GM12874 (cell line): ENCODE measurements at regions not wholly inside any gene's neighbourhood (a gene's known extent, or its start where the extent isn't known, plus 50 kb on each side); places are given as distances from the start of the nearest gene placed in this dataset.
A peak's percentile ranks its signal among the peaks of the same experiment; 100 is the strongest.

ENCODE experiments used
- TF ChIP-seq, protein P1 (sequence below): IDR thresholded peaks from 2 replicates; pipeline ENCODE4 v1.5.1; 2011; ENCODE audit warnings: low read depth, mild to moderate bottlenecking, control low read depth, low read length, moderate library complexity; ENCODE audit not compliant: insufficient read depth

DNA sequence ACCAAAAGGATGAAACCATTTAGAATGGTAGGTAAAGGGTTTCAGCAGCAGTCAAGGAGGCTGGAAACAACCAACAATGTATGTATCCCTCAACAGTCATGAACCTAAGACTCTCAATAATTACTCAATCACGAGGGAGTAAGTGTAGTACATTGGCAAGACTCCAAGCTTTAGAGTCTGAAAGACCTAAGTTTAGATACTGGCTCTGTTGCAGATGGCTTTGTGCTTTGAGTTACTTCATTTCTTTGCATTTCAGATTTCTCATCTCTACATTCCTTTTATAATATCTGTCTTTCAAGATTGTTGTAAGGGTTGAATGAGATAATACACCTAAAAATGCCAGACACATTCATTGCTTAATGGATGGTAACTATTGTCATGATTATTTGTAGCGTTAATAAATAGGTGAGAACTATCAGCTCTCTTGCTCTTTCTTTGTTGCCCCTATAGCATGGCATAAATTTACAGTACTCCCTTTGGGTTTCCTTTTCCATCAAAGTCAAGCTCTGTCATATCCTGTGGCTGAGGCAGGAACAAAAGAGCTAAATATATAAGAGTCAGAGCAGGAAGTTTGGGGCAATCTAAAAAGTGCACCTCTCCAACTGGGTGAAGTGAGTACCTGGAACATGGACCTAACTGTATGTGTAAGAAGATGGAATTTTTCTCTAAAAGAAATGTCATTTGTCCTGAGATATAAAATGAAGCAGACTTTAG, 228.2 kb upstream of the ZC3H12C start:
- TF ChIP-seq, protein P1, sequence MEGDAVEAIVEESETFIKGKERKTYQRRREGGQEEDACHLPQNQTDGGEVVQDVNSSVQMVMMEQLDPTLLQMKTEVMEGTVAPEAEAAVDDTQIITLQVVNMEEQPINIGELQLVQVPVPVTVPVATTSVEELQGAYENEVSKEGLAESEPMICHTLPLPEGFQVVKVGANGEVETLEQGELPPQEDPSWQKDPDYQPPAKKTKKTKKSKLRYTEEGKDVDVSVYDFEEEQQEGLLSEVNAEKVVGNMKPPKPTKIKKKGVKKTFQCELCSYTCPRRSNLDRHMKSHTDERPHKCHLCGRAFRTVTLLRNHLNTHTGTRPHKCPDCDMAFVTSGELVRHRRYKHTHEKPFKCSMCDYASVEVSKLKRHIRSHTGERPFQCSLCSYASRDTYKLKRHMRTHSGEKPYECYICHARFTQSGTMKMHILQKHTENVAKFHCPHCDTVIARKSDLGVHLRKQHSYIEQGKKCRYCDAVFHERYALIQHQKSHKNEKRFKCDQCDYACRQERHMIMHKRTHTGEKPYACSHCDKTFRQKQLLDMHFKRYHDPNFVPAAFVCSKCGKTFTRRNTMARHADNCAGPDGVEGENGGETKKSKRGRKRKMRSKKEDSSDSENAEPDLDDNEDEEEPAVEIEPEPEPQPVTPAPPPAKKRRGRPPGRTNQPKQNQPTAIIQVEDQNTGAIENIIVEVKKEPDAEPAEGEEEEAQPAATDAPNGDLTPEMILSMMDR, result no peak

DNA sequence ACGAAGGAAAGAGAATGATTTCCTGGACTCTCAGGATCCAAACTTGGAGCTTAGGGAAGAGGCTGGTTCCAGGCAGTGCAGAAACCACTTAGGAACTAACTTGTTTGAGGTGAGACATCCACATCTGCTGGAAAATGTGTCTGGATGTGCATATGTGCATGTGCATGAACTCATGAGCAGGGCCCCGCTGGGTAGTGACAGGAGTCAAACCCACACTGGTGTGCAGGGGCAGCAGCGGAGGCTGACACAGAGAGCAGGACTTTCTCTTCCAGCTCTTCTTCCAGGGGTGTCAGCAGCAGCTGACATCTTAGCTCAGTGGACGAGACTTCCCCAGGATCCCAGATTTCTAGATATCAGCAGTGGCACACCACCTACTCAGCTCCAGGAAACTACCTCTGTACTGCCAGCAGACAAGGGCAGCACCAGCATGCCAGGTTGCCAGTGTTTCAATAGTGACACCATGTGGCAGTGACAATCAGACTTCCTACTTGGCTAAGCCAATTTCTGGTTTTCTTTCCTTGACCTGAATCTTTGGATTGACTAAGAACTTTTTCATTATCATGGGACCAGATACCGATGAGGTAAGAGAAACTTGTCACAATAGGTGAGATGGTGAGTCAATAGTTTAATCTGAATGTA, 227.5 kb upstream of the ZC3H12C start:
- TF ChIP-seq, protein P1, result peak; percentile 8; the same call in 1 of the 2 replicates

DNA sequence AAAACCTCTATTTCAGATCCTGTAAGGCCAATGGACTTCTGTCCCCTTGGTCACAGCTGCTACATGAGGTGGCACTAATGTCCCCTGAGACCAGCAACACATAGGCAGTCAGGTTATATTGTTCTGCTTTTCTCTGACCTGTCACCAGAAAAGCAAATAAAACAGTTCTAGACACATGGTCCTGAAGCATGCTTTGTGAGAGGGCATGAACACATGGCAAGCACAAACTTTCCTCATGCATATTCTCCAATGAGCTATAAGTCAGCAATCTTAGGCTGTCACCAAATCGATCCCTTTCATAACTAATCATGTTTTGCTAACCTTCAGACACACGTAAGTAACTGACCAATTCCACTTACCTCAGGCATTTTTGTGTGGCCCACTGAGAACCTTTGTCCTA, 225.4 kb upstream of the ZC3H12C start:
- TF ChIP-seq, protein P1, result no peak

DNA sequence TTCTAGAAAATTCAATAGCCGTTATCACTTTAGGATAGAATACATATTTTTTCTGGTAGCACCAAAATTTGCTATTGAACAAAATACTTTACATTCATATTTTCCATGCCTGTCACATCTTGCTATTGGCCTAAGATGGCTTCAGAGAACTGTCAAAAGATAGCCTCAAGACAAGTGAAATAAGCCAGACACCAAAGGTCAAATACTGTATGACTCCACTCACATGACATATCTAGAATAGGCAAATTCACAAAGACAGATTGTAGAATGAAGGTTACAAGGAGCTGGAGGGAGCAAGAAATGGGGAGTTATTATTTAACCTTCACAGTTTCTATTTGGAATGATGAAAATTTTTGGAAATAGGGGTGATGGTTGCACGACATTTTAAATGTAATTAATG, 223.7 kb upstream of the ZC3H12C start:
- TF ChIP-seq, protein P1, result no peak

DNA sequence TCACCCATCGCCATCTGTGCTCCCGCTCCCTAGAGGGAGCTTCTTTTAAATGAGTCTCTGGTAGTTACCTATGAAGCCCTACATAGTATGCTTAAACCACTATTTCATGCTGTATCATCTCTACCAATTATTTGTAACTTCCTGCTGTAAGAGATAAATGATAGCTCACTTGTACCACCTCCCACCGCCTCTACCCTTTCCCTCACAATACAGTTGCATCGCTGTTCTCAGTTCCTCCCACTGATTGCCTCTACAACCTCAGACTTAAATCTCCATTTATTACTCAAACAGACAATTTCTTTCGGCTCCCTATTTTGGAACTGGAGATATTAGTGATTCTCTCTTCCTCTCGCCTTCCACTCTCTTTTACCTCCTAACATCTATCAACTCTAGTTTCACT, 222.9 kb upstream of the ZC3H12C start:
- TF ChIP-seq, protein P1, result no peak

DNA sequence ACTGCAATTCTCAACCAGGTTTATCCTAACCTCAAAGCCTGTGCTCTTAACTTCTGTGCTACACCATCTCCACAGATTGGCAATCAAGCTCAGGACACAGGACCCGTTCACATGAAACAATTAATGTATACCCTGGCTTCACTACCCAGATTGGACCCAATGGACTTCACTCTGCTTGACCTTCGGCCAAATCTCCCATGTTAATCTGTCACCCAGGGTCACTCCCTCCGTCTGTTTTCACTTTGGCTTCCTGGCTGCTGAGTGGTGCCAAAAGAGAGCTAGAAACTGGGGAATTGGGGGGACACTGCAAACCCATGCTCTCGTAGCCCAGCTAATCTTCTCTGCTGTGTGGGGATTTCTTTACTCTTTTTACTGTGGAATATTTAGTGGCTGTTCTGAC, 216.1 kb upstream of the ZC3H12C start:
- TF ChIP-seq, protein P1, result no peak

DNA sequence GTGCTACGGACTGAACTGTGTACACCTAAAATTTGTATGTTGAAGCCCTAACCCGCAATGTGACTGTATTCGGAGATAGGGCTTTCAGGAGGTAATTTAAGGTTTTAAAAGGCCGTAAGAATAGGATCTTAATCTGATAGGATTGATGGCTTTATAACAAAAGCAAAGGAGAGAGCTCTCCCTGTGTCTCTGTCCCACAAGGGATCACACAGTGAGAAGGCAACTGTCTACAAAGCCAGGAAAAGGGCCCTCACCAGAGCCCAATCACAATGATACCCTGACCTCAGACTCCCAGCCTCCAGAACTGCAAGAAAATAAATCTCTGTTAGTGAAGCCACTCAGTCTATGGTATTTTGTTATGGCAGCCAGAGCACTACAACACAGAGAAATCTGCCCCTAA, 208.7 kb upstream of the ZC3H12C start:
- TF ChIP-seq, protein P1, result no peak
